ENCODE measurements at regions not wholly inside any gene's neighbourhood (a gene's known extent, or its start where the extent isn't known, plus 50 kb on each side); places are given as distances from the start of the nearest gene placed in this dataset.

DNA sequence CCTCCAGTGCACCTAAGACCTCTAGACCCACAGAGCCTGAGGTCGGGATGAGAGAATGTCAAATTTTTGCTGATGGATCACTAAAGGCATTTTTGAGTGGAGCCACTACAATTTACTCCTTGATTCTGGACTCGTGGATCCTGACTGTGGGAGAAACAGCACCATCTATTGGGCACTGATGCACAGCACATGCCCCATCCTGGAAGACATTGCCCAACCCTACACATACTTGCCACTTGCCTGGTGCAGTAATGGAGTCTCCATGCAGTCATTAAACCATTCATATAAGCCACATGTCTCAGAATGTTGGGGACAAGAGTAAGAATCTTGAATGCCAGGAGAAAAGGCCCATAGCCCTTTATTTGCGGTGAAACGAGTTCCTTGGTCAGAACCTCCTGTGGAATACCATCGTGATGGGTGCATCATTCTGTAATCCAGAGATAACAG, 103.9 kb downstream of the GGTLC2 start:
- Histone ChIP-seq H3K27me3 (replicated peaks in 1 of 2; ENCODE audit: control insufficient read depth in 2 of 2, extremely low read depth in 1 of 2, insufficient read depth in 2 of 2, low read length in 1 of 2) (peaks cover 0 to 8% of the 10 kb centered on the region in 2 experiments), H3K4me3 (ENCODE audit: control insufficient read depth in 1 of 2, extremely low read depth in 1 of 2, low read length in 1 of 2) (no peak overlapping the region), H3K4me1 (ENCODE audit: control insufficient read depth in 1 of 2, extremely low read depth in 1 of 2, insufficient read depth in 2 of 2, low read length in 2 of 2) (peaks cover 2 to 46% of the 10 kb centered on the region in 2 experiments), H3K36me3 (ENCODE audit: control insufficient read depth in 2 of 2, extremely low read depth in 1 of 2, insufficient read depth in 1 of 2, low read length in 1 of 2) (no peaks in the 10 kb centered on the region), H3K9me3 (no peaks in the 10 kb centered on the region), H3K27ac (ENCODE audit: low read length) (no peak overlapping the region)
- Mint-ChIP-seq H3K4me1 (peaks cover 14 to 40% (median 18%) of the 10 kb centered on the region in 3 donors), H3K9me3 (no peaks in the 10 kb centered on the region), H3K27ac (peak overlapping the region in 1 of 2 donors; percentile 37), H3K36me3 (no peaks in the 10 kb centered on the region), H3K4me3 (no peak overlapping the region), H3K27me3 (peaks cover 0 to 4% of the 10 kb centered on the region in 2 donors)
- POLR2A ChIA-PET: no interaction called here
- CTCF ChIA-PET: no interaction called here
- ATAC-seq (replicated peaks in 1 of 4): peak; percentile 34 to 54 (median 44)
- peak in 18 of 35 experiments; percentile 8 to 67 (median 22) for DNase-seq
- 100% methylated on average over 3 of the region's 5 CpGs for WGBS (ENCODE audit: insufficient coverage)

- H3K4me1 ChIP-seq (ENCODE audit: control insufficient read depth in 1 of 2, extremely low read depth in 1 of 2, insufficient read depth in 2 of 2, low read length in 2 of 2): peaks cover 3 to 50% of the 10 kb centered on the region in 2 experiments
- H3K4me3 ChIP-seq (ENCODE audit: control insufficient read depth in 1 of 2, extremely low read depth in 1 of 2, low read length in 1 of 2): no peak overlapping the region
- Mint-ChIP-seq H3K4me1 (peaks cover 18 to 45% (median 23%) of the 10 kb centered on the region in 3 donors), H3K9me3 (no peaks in the 10 kb centered on the region), H3K27ac (no peak overlapping the region), H3K36me3 (no peaks in the 10 kb centered on the region), H3K27me3 (no peaks in the 10 kb centered on the region), H3K4me3 (no peak overlapping the region)
- H3K36me3 ChIP-seq (ENCODE audit: control insufficient read depth in 2 of 2, extremely low read depth in 1 of 2, insufficient read depth in 1 of 2, low read length in 1 of 2): no peaks in the 10 kb centered on the region
- ATAC-seq (replicated peaks in 1 of 4): no peak
- no peak overlapping the region for H3K27ac ChIP-seq (ENCODE audit: low read length)
- DNase-seq: no peak
- POLR2A ChIA-PET: no interaction called here
- H3K27me3 ChIP-seq (replicated peaks in 1 of 2; ENCODE audit: control insufficient read depth in 2 of 2, extremely low read depth in 1 of 2, insufficient read depth in 2 of 2, low read length in 1 of 2): peaks cover 0 to 8% of the 10 kb centered on the region in 2 experiments
- WGBS (ENCODE audit: insufficient coverage): no CpG with 5 or more reads among the region's 1 CpG
- no peaks in the 10 kb centered on the region for H3K9me3 ChIP-seq
- CTCF ChIA-PET: interaction anchor here in 1 of 2 donors (1.0 kb wide), 1 partner anchor 135 kb away, joined by 3 read pairs; no protein-coding TSS in a partner anchor
Observed at GRCh38 chr22:22748756-22749155, 104.3 kb downstream of the GGTLC2 start.

DNA sequence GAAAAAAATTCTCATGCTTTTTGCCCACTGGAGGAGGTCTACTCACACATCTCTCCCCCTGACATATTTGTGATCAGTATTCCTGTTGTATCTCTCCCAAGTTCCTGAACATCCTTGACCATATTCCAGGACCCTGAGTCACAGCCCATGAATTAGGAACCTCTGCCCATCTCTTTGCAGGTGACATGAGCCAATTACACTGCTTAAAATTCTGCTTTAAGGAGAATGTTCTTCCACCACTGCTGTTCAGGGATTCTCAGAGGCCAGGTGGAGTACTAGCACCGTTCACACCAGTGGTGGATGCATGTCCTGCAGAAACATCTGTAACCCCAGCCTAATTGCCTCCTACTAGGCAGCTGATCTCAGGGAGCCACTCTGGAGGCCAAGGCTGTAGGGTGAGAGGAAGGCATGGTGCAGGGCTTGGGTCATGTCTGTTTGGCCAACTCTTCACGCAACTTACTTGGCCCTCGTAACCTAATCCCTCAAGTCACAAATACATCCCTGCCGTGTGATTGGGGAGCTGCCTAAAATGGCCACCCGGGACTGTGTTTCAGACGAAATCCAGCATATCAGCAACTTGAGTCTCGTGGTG, 104.8 kb downstream of the GGTLC2 start:
- Mint-ChIP-seq H3K4me1 (peaks cover 23 to 50% (median 27%) of the 10 kb centered on the region in 3 donors), H3K4me3 (no peak overlapping the region), H3K9me3 (no peaks in the 10 kb centered on the region), H3K27ac (peak overlapping the region in 1 of 2 donors; percentile 39), H3K27me3 (no peaks in the 10 kb centered on the region), H3K36me3 (no peaks in the 10 kb centered on the region)
- Histone ChIP-seq H3K9me3 (no peaks in the 10 kb centered on the region), H3K27me3 (replicated peaks in 1 of 2; ENCODE audit: control insufficient read depth in 2 of 2, extremely low read depth in 1 of 2, insufficient read depth in 2 of 2, low read length in 1 of 2) (peaks cover 0 to 8% of the 10 kb centered on the region in 2 experiments), H3K36me3 (ENCODE audit: control insufficient read depth in 2 of 2, extremely low read depth in 1 of 2, insufficient read depth in 1 of 2, low read length in 1 of 2) (no peaks in the 10 kb centered on the region), H3K27ac (ENCODE audit: low read length) (no peak overlapping the region), H3K4me1 (ENCODE audit: control insufficient read depth in 1 of 2, extremely low read depth in 1 of 2, insufficient read depth in 2 of 2, low read length in 2 of 2) (peaks cover 3 to 55% of the 10 kb centered on the region in 2 experiments), H3K4me3 (ENCODE audit: control insufficient read depth in 1 of 2, extremely low read depth in 1 of 2, low read length in 1 of 2) (no peak overlapping the region)
- WGBS (ENCODE audit: insufficient coverage): 59% methylated on average over 5 of the region's 7 CpGs
- CTCF ChIA-PET: interaction anchor here in 1 of 2 donors (1.0 kb wide), 1 partner anchor 135 kb away, joined by 3 read pairs; no protein-coding TSS in a partner anchor
- no peak for DNase-seq
- POLR2A ChIA-PET: no interaction called here
- no peak for ATAC-seq (replicated peaks in 1 of 4)

DNA sequence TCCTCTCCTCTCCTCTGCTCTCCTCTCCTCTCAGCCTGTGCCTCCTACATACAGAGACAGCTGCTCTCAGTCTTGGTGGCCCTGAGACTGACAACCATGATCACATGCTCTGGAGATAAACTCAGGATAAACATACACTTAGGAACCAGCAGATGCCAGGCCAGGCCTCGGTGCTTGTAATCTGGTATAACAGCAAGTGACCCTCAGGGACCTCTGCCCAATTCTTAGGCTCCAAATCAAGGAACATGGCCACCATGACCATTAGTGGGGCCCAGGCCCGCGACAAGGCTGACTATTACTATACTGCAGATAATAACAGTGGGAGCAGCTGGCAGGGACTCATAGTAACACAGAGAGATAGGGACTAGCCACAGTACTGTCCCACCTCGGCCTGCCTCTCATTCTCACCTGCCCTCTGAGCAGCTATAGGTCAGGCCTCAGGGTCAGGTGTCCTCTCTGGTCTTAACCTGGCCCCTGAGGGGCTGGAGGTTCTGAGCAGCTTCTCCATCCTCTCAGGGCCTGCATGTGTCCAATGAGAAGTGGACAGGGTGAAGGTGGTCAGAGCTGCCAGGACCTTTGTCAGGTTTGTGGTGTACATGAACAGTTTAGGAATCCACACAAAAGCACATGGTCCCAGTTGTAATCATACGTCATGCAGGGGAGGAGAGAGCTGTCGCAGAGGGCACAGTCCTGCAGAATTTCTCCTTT, 106.1 kb downstream of the GGTLC2 start:
- no peak for DNase-seq
- H3K36me3 Mint-ChIP-seq: no peaks in the 10 kb centered on the region
- CTCF ChIA-PET: interaction anchor here (0.6 to 1.0 kb wide), 3 partner anchors 12 to 231 kb away, joined by 3 to 7 read pairs (median 7); no protein-coding TSS in a partner anchor
- no peaks in the 10 kb centered on the region for H3K27me3 ChIP-seq (replicated peaks in 1 of 2; ENCODE audit: control insufficient read depth in 2 of 2, extremely low read depth in 1 of 2, insufficient read depth in 2 of 2, low read length in 1 of 2)
- POLR2A ChIA-PET: no interaction called here
- ATAC-seq (replicated peaks in 1 of 4): no peak
- H3K4me3 ChIP-seq (ENCODE audit: control insufficient read depth in 1 of 2, extremely low read depth in 1 of 2, low read length in 1 of 2): no peak overlapping the region
- H3K4me1 ChIP-seq (ENCODE audit: control insufficient read depth in 1 of 2, extremely low read depth in 1 of 2, insufficient read depth in 2 of 2, low read length in 2 of 2): peaks cover 3 to 61% of the 10 kb centered on the region in 2 experiments
- no peak overlapping the region for H3K27ac ChIP-seq (ENCODE audit: low read length)
- no peak overlapping the region for H3K4me3 Mint-ChIP-seq
- 85% methylated on average over 6 of the region's 6 CpGs for WGBS (ENCODE audit: insufficient coverage)
- H3K27ac Mint-ChIP-seq: peak overlapping the region in 1 of 2 donors; percentile 22
- H3K36me3 ChIP-seq (ENCODE audit: control insufficient read depth in 2 of 2, extremely low read depth in 1 of 2, insufficient read depth in 1 of 2, low read length in 1 of 2): no peaks in the 10 kb centered on the region
- H3K4me1 Mint-ChIP-seq: peaks cover 25 to 55% (median 27%) of the 10 kb centered on the region in 3 donors
- no peaks in the 10 kb centered on the region for H3K9me3 Mint-ChIP-seq
- H3K27me3 Mint-ChIP-seq: no peaks in the 10 kb centered on the region
- no peaks in the 10 kb centered on the region for H3K9me3 ChIP-seq

- CTCF ChIA-PET: interaction anchor here (0.8 to 3.0 kb wide), 3 partner anchors 12 to 126 kb away, joined by 3 to 26 read pairs (median 7); no protein-coding TSS in a partner anchor
- ATAC-seq (replicated peaks in 1 of 4) (no peak), DNase-seq (no peak)
- POLR2A ChIA-PET: no interaction called here
- Mint-ChIP-seq H3K36me3 (no peaks in the 10 kb centered on the region), H3K27ac (peak overlapping the region in 1 of 2 donors; percentile 53), H3K27me3 (no peaks in the 10 kb centered on the region), H3K9me3 (no peaks in the 10 kb centered on the region), H3K4me1 (peaks cover 25 to 58% (median 30%) of the 10 kb centered on the region in 3 donors), H3K4me3 (no peak overlapping the region)
- no peaks in the 10 kb centered on the region for H3K27me3 ChIP-seq (replicated peaks in 1 of 2; ENCODE audit: control insufficient read depth in 2 of 2, extremely low read depth in 1 of 2, insufficient read depth in 2 of 2, low read length in 1 of 2)
- H3K4me1 ChIP-seq (ENCODE audit: control insufficient read depth in 1 of 2, extremely low read depth in 1 of 2, insufficient read depth in 2 of 2, low read length in 2 of 2): peaks cover 3 to 61% of the 10 kb centered on the region in 2 experiments
- H3K4me3 ChIP-seq (ENCODE audit: control insufficient read depth in 1 of 2, extremely low read depth in 1 of 2, low read length in 1 of 2): no peak overlapping the region
- no peak overlapping the region for H3K27ac ChIP-seq (ENCODE audit: low read length)
- no peaks in the 10 kb centered on the region for H3K9me3 ChIP-seq
- no peaks in the 10 kb centered on the region for H3K36me3 ChIP-seq (ENCODE audit: control insufficient read depth in 2 of 2, extremely low read depth in 1 of 2, insufficient read depth in 1 of 2, low read length in 1 of 2)
- 70% methylated on average over 2 of the region's 2 CpGs for WGBS (ENCODE audit: insufficient coverage)
Observed at GRCh38 chr22:22751043-22751603, 106.7 kb downstream of the GGTLC2 start.

- Histone ChIP-seq H3K4me1 (ENCODE audit: control insufficient read depth in 1 of 2, extremely low read depth in 1 of 2, insufficient read depth in 2 of 2, low read length in 2 of 2) (peaks cover 3 to 59% of the 10 kb centered on the region in 2 experiments), H3K9me3 (no peaks in the 10 kb centered on the region), H3K36me3 (ENCODE audit: control insufficient read depth in 2 of 2, extremely low read depth in 1 of 2, insufficient read depth in 1 of 2, low read length in 1 of 2) (no peaks in the 10 kb centered on the region), H3K4me3 (ENCODE audit: control insufficient read depth in 1 of 2, extremely low read depth in 1 of 2, low read length in 1 of 2) (no peak overlapping the region), H3K27me3 (replicated peaks in 1 of 2; ENCODE audit: control insufficient read depth in 2 of 2, extremely low read depth in 1 of 2, insufficient read depth in 2 of 2, low read length in 1 of 2) (no peaks in the 10 kb centered on the region), H3K27ac (ENCODE audit: low read length) (no peak overlapping the region)
- Mint-ChIP-seq H3K4me3 (no peak overlapping the region), H3K36me3 (no peaks in the 10 kb centered on the region), H3K27me3 (no peaks in the 10 kb centered on the region), H3K4me1 (peaks cover 35 to 62% (median 40%) of the 10 kb centered on the region in 3 donors), H3K9me3 (no peaks in the 10 kb centered on the region), H3K27ac (peak overlapping the region; percentile 36 to 70)
- WGBS (ENCODE audit: insufficient coverage): 100% methylated on average over 1 of the region's 1 CpG
- CTCF ChIA-PET: interaction anchor here in 1 of 2 donors (0.6 to 3.0 kb wide), 5 partner anchors 18 to 296 kb away, joined by 3 to 50 read pairs (median 7); no protein-coding TSS in a partner anchor
- no peak for ATAC-seq (replicated peaks in 1 of 4)
- DNase-seq: no peak
- POLR2A ChIA-PET: no interaction called here
Observed at GRCh38 chr22:22752199-22752555, 107.8 kb downstream of the GGTLC2 start.
